GM12875 (cell line): ENCODE measurements at regions not wholly inside any gene's neighbourhood (a gene's known extent, or its start where the extent isn't known, plus 50 kb on each side); places are given as distances from the start of the nearest gene placed in this dataset.
"Not testable (repeated sequence)": the region's sequence is repeated elsewhere in the genome, so short reads cannot be mapped to it uniquely, and the experiment has no call there.

Experiments
- H3K4me3 ChIP-seq: one replicate; pipeline ENCODE4 v1.5.1; 2011; ENCODE audit warnings: low read depth, low read length, control low read depth
- TF ChIP-seq, protein P1 (sequence below): IDR thresholded peaks from 2 replicates; pipeline ENCODE4 v1.5.1; 2011; ENCODE audit warnings: low read depth, mild to moderate bottlenecking, control low read depth, inconsistent platforms, low read length, moderate library complexity, borderline replicate concordance; ENCODE audit not compliant: insufficient read depth

GRCh38 chr2:182652326-182652725 is 63.7 kb upstream of the DNAJC10 start:
- TF ChIP-seq, protein P1, sequence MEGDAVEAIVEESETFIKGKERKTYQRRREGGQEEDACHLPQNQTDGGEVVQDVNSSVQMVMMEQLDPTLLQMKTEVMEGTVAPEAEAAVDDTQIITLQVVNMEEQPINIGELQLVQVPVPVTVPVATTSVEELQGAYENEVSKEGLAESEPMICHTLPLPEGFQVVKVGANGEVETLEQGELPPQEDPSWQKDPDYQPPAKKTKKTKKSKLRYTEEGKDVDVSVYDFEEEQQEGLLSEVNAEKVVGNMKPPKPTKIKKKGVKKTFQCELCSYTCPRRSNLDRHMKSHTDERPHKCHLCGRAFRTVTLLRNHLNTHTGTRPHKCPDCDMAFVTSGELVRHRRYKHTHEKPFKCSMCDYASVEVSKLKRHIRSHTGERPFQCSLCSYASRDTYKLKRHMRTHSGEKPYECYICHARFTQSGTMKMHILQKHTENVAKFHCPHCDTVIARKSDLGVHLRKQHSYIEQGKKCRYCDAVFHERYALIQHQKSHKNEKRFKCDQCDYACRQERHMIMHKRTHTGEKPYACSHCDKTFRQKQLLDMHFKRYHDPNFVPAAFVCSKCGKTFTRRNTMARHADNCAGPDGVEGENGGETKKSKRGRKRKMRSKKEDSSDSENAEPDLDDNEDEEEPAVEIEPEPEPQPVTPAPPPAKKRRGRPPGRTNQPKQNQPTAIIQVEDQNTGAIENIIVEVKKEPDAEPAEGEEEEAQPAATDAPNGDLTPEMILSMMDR, result no peak
- H3K4me3 ChIP-seq, result no peak overlapping the region

GRCh38 chr2:182655750-182656149 is 60.3 kb upstream of the DNAJC10 start:
- TF ChIP-seq, protein P1, result no peak
- H3K4me3 ChIP-seq, result no peak overlapping the region

- TF ChIP-seq, protein P1, result no peak
- H3K4me3 ChIP-seq, result no peak overlapping the region
Measured at GRCh38 chr2:182664212-182664611, 51.8 kb upstream of the DNAJC10 start.

GRCh38 chr2:182665500-182665899 is 50.6 kb upstream of the DNAJC10 start:
- not testable (repeated sequence) for H3K4me3 ChIP-seq
